ENCODE measurements at regions not wholly inside any gene's neighbourhood (a gene's known extent, or its start where the extent isn't known, plus 50 kb on each side); places are given as distances from the start of the nearest gene placed in this dataset.

DNA sequence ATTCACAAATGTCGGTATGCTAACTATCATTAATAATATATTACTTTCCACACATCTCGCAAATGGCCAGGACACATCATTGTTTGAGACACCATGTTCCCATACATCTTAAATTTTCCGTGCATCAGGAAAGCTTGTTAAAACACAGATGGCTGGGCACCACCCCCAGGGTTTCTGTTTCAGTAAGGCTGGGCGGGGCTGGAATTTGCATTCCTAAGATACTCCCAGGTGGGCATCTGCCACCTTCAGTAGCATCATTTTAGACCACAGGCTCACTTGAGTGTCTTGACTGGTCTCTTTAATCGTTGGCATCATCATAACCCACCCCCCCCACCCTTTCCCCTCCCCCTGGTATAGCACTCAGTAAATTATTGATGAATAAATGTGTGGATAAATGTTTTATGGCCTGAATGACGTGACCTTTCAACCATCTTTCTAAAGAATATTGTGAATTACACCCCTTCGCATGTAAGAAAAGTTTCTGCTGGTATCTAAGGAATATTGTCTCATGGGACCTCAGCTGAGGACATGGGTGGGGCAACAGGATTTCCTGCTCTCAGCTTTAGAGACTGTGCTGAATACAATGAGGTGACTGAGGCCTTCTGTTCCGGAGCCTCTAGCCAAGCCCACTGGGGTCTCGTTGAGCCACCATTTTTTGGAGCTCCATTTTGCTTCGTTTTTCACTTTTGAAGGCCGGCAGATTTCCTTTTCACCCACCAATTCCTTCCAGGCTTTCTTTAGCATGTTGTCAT lies 124.1 kb upstream of the NEDD9 start:
- Histone ChIP-seq H3K9me3 (ENCODE audit: insufficient read depth, low read depth, low read length) (no peaks in the 10 kb centered on the region), H3K4ac (ENCODE audit: low read depth, low read length) (no peak overlapping the region), H2BK12ac (ENCODE audit: low read length) (peak overlapping the region; percentile 48), H3K79me2 (ENCODE audit: control insufficient read depth, insufficient read depth, low read length, poor library complexity) (no peaks in the 10 kb centered on the region), H3K79me1 (ENCODE audit: low read length) (no peaks in the 10 kb centered on the region), H3K27ac (ENCODE audit: low read depth, low read length) (no peak overlapping the region), H3K36me3 (ENCODE audit: control insufficient read depth in 1 of 2, insufficient read depth in 2 of 2, low read length in 2 of 2) (no peaks in the 10 kb centered on the region), H4K91ac (ENCODE audit: low read depth, low read length) (no peak overlapping the region), H3K27me3 (ENCODE audit: insufficient read depth, low read length) (no peaks in the 10 kb centered on the region), H3K4me2 (ENCODE audit: low read length) (no peak overlapping the region), H3K4me1 (ENCODE audit: control insufficient read depth in 1 of 2, insufficient read depth in 2 of 2, low read length in 2 of 2) (peaks cover 0 to 3% of the 10 kb centered on the region in 2 experiments), H3K18ac (ENCODE audit: low read length) (no peak overlapping the region), H4K8ac (ENCODE audit: low read depth, low read length) (peak overlapping the region; percentile 34), H2AK5ac (ENCODE audit: low read length) (no peak overlapping the region), H3K23ac (ENCODE audit: low read length) (no peak overlapping the region), H2AFZ (ENCODE audit: insufficient read depth, low read length, poor library complexity) (no peak overlapping the region), H3K9ac (ENCODE audit: low read length) (no peak overlapping the region), H2BK5ac (ENCODE audit: low read depth, low read length, poor library complexity) (no peak overlapping the region), H3K4me3 (ENCODE audit: low read depth, low read length) (no peak overlapping the region), H2BK120ac (ENCODE audit: insufficient read depth, low read length, poor library complexity) (no peak overlapping the region), H4K12ac (ENCODE audit: low read depth, low read length) (no peak overlapping the region), H3K14ac (ENCODE audit: low read length) (no peak overlapping the region)
- no peak for DNase-seq
- WGBS (ENCODE audit: extremely low coverage, insufficient coverage, insufficient read length), result no CpG with 5 or more reads among the region's 11 CpGs

DNA sequence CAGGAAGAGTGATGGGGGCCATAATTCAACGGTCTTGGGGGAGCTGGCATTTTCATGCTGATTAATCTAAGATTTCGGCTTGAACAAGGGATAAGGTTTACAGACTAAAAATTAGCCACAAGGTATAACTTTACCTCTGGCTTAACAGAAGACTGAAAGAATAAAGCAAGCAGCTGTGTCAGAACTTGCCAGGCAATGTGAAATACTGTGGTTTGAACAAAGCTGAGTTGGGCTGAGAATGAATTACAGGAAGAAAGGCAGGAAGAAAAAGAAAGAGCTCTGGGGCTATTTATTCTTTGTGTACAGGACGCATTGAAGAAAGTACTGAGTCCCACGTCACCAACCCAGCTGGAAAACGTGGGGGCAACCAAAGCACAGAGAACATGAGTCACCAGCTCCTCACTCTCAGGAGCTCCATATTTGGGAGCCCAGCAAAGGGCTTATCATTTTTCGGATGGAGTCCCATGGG lies 121.5 kb upstream of the NEDD9 start:
- Histone ChIP-seq H3K27me3 (ENCODE audit: insufficient read depth, low read length) (no peaks in the 10 kb centered on the region), H3K4me3 (ENCODE audit: low read depth, low read length) (no peak overlapping the region), H3K18ac (ENCODE audit: low read length) (no peak overlapping the region), H3K23ac (ENCODE audit: low read length) (no peak overlapping the region), H3K14ac (ENCODE audit: low read length) (no peak overlapping the region), H2AFZ (ENCODE audit: insufficient read depth, low read length, poor library complexity) (no peak overlapping the region), H4K12ac (ENCODE audit: low read depth, low read length) (no peak overlapping the region), H3K79me2 (ENCODE audit: control insufficient read depth, insufficient read depth, low read length, poor library complexity) (no peaks in the 10 kb centered on the region), H3K9ac (ENCODE audit: low read length) (no peak overlapping the region), H2BK12ac (ENCODE audit: low read length) (no peak overlapping the region), H3K4me2 (ENCODE audit: low read length) (no peak overlapping the region), H3K79me1 (ENCODE audit: low read length) (no peaks in the 10 kb centered on the region), H4K91ac (ENCODE audit: low read depth, low read length) (no peak overlapping the region), H2BK120ac (ENCODE audit: insufficient read depth, low read length, poor library complexity) (no peak overlapping the region), H3K9me3 (ENCODE audit: insufficient read depth, low read depth, low read length) (no peaks in the 10 kb centered on the region), H4K8ac (ENCODE audit: low read depth, low read length) (no peak overlapping the region), H2BK5ac (ENCODE audit: low read depth, low read length, poor library complexity) (no peak overlapping the region), H3K27ac (ENCODE audit: low read depth, low read length) (no peak overlapping the region), H3K4me1 (ENCODE audit: control insufficient read depth in 1 of 2, insufficient read depth in 2 of 2, low read length in 2 of 2) (peaks cover 0 to 3% of the 10 kb centered on the region in 2 experiments), H2AK5ac (ENCODE audit: low read length) (no peak overlapping the region), H3K4ac (ENCODE audit: low read depth, low read length) (no peak overlapping the region), H3K36me3 (ENCODE audit: control insufficient read depth in 1 of 2, insufficient read depth in 2 of 2, low read length in 2 of 2) (no peaks in the 10 kb centered on the region)
- WGBS (ENCODE audit: extremely low coverage, insufficient coverage, insufficient read length), result no CpG with 5 or more reads among the region's 6 CpGs
- peak in 1 of 2 donors; percentile 13 for DNase-seq

DNA sequence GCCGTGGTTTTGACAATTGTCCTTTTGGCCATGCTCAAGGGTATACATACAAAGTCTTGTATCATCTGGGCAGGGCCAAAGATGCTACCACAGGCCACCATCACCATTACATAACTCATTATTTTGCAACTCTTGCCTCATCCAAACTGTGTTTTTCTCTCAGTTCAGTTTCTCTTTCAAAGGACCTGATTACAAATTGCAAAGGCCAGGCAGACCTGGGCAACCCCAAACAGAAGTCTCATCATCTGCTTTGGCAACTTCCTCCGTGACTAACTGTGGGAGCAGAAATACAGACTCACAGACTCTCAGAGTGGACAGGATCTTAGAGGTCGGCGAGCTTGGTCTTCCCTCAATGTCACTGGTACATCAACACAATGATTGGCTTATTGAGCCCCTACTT lies 117.8 kb upstream of the NEDD9 start:
- H3K9me3 ChIP-seq (ENCODE audit: insufficient read depth, low read depth, low read length), result no peaks in the 10 kb centered on the region
- no peaks in the 10 kb centered on the region for H3K79me2 ChIP-seq (ENCODE audit: control insufficient read depth, insufficient read depth, low read length, poor library complexity)
- H4K8ac ChIP-seq (ENCODE audit: low read depth, low read length), result no peak overlapping the region
- no peak overlapping the region for H2AFZ ChIP-seq (ENCODE audit: insufficient read depth, low read length, poor library complexity)
- no peak overlapping the region for H3K4me3 ChIP-seq (ENCODE audit: low read depth, low read length)
- no peak overlapping the region for H2BK12ac ChIP-seq (ENCODE audit: low read length)
- no CpG with 5 or more reads among the region's 4 CpGs for WGBS (ENCODE audit: extremely low coverage, insufficient coverage, insufficient read length)
- H4K12ac ChIP-seq (ENCODE audit: low read depth, low read length), result no peak overlapping the region
- no peak overlapping the region for H3K4me2 ChIP-seq (ENCODE audit: low read length)
- no peak overlapping the region for H3K23ac ChIP-seq (ENCODE audit: low read length)
- H3K27me3 ChIP-seq (ENCODE audit: insufficient read depth, low read length), result no peaks in the 10 kb centered on the region
- no peak overlapping the region for H2BK5ac ChIP-seq (ENCODE audit: low read depth, low read length, poor library complexity)
- H3K27ac ChIP-seq (ENCODE audit: low read depth, low read length), result no peak overlapping the region
- H3K4ac ChIP-seq (ENCODE audit: low read depth, low read length), result no peak overlapping the region
- DNase-seq, result peak; percentile 48 to 67
- no peak overlapping the region for H3K9ac ChIP-seq (ENCODE audit: low read length)
- no peak overlapping the region for H2BK120ac ChIP-seq (ENCODE audit: insufficient read depth, low read length, poor library complexity)
- no peaks in the 10 kb centered on the region for H3K79me1 ChIP-seq (ENCODE audit: low read length)
- H3K4me1 ChIP-seq (ENCODE audit: control insufficient read depth in 1 of 2, insufficient read depth in 2 of 2, low read length in 2 of 2), result no peaks in the 10 kb centered on the region
- no peak overlapping the region for H2AK5ac ChIP-seq (ENCODE audit: low read length)
- no peak overlapping the region for H4K91ac ChIP-seq (ENCODE audit: low read depth, low read length)
- no peaks in the 10 kb centered on the region for H3K36me3 ChIP-seq (ENCODE audit: control insufficient read depth in 1 of 2, insufficient read depth in 2 of 2, low read length in 2 of 2)
- no peak overlapping the region for H3K14ac ChIP-seq (ENCODE audit: low read length)
- H3K18ac ChIP-seq (ENCODE audit: low read length), result no peak overlapping the region

DNA sequence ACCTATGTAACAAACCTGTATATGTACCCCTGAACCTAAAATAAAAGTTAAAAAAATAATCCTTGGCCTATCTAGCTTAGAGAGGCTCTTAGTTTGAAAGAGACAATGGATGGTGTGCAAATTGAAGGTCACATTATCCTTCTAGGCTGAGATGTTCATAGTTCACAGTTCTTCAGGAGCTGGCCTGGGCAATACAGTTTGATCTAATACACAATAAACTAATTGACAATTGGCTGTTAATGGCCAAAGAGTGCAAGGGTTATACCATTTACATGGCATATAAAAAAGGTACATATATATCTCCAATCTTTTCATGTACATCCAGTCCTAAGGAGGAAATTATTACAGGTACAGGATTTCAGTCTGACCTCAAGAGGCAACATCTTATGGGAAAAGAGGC lies 117.4 kb upstream of the NEDD9 start:
- Histone ChIP-seq H3K4me2 (ENCODE audit: low read length) (no peak overlapping the region), H3K18ac (ENCODE audit: low read length) (no peak overlapping the region), H3K79me1 (ENCODE audit: low read length) (no peaks in the 10 kb centered on the region), H3K14ac (ENCODE audit: low read length) (no peak overlapping the region), H3K9ac (ENCODE audit: low read length) (no peak overlapping the region), H3K4ac (ENCODE audit: low read depth, low read length) (no peak overlapping the region), H3K27me3 (ENCODE audit: insufficient read depth, low read length) (no peaks in the 10 kb centered on the region), H3K27ac (ENCODE audit: low read depth, low read length) (no peak overlapping the region), H3K36me3 (ENCODE audit: control insufficient read depth in 1 of 2, insufficient read depth in 2 of 2, low read length in 2 of 2) (no peaks in the 10 kb centered on the region), H2BK120ac (ENCODE audit: insufficient read depth, low read length, poor library complexity) (no peak overlapping the region), H3K23ac (ENCODE audit: low read length) (no peak overlapping the region), H3K9me3 (ENCODE audit: insufficient read depth, low read depth, low read length) (no peaks in the 10 kb centered on the region), H2BK5ac (ENCODE audit: low read depth, low read length, poor library complexity) (no peak overlapping the region), H2AFZ (ENCODE audit: insufficient read depth, low read length, poor library complexity) (no peak overlapping the region), H3K79me2 (ENCODE audit: control insufficient read depth, insufficient read depth, low read length, poor library complexity) (no peaks in the 10 kb centered on the region), H2AK5ac (ENCODE audit: low read length) (no peak overlapping the region), H4K12ac (ENCODE audit: low read depth, low read length) (no peak overlapping the region), H3K4me1 (ENCODE audit: control insufficient read depth in 1 of 2, insufficient read depth in 2 of 2, low read length in 2 of 2) (no peaks in the 10 kb centered on the region), H2BK12ac (ENCODE audit: low read length) (no peak overlapping the region), H4K91ac (ENCODE audit: low read depth, low read length) (no peak overlapping the region), H4K8ac (ENCODE audit: low read depth, low read length) (no peak overlapping the region), H3K4me3 (ENCODE audit: low read depth, low read length) (no peak overlapping the region)
- DNase-seq, result no peak
